OCI-LY7 (cell line): ENCODE measurements at regions not wholly inside any gene's neighbourhood (a gene's known extent, or its start where the extent isn't known, plus 50 kb on each side); places are given as distances from the start of the nearest gene placed in this dataset.

Experiments used
- BruUV-seq: library from RNA; stranded (reverse); fragments of 400-500 nt; replicated peaks from 2 replicates; lab custom pipeline; 2021; lab: Mats Ljungman, UMichigan
- CTCF ChIA-PET: fragments of 300-600 bp; sonication (Branson Sonifier 250); formaldehyde crosslinking; loops from one replicate; lab custom pipeline; 2022; ENCODE audit warnings: antibody characterized with exemption; ENCODE audit not compliant: unreplicated experiment; lab: Charles Lee
- POLR2A ChIA-PET: fragments of 300-600 bp; sonication (Branson Sonifier 250); formaldehyde crosslinking; loops from one replicate; lab custom pipeline; 2022; ENCODE audit warnings: antibody characterized with exemption; lab: Charles Lee
- DNase-seq: peaks from one replicate; pipeline ENCODE4 v3.0.0-alpha.2; 2015; ENCODE audit warnings: low spot score
- H2AFZ ChIP-seq: fragments of 200-600 bp; sonication (generic), shearing (Covaris generic); 2 replicates; pipeline ENCODE4 v1.6.1; 2014; ENCODE audit warnings: mild to moderate bottlenecking, antibody characterized with exemption, low read length, moderate library complexity
- H3K27ac ChIP-seq: fragments of 200-600 bp; sonication (generic); 2 replicates; pipeline ENCODE4 v1.5.1; 2014; ENCODE audit warnings: mixed run types, low read depth, mild to moderate bottlenecking, moderate library complexity, low read length, inconsistent platforms; ENCODE audit not compliant: poor library complexity, severe bottlenecking
- H3K36me3 ChIP-seq: fragments of 200-600 bp; sonication (generic); 2 replicates; pipeline ENCODE4 v1.6.1; 2014; ENCODE audit warnings: mild to moderate bottlenecking, antibody characterized with exemption, low read length, moderate library complexity, mixed read lengths; ENCODE audit not compliant: insufficient read depth
- H3K4me1 ChIP-seq: fragments of 200-600 bp; sonication (generic); 2 replicates; pipeline ENCODE4 v1.5.1; 2014; ENCODE audit warnings: mild to moderate bottlenecking, low read length; ENCODE audit not compliant: insufficient read depth, poor library complexity, severe bottlenecking
- H3K4me2 ChIP-seq: fragments of 200-600 bp; sonication (generic); 2 replicates; pipeline ENCODE4 v1.6.1; 2014; ENCODE audit warnings: mild to moderate bottlenecking, low read length
- H3K4me3 ChIP-seq: fragments of 200-600 bp; sonication (generic); 2 replicates; pipeline ENCODE4 v1.5.1; 2014; ENCODE audit warnings: mild to moderate bottlenecking, low read depth, low read length; ENCODE audit not compliant: poor library complexity, severe bottlenecking
- H3K79me2 ChIP-seq: fragments of 200-600 bp; sonication (generic); 2 replicates; pipeline ENCODE4 v1.6.1; 2016; ENCODE audit warnings: low read depth, mild to moderate bottlenecking, low read length, moderate library complexity, mixed read lengths; ENCODE audit not compliant: insufficient read depth
- H3K9me2 ChIP-seq: fragments of 200-600 bp; sonication (generic); 2 replicates; pipeline ENCODE4 v1.6.1; 2016; ENCODE audit warnings: mild to moderate bottlenecking, low read length, mixed read lengths; ENCODE audit not compliant: insufficient read depth
- H3K9me3 ChIP-seq: fragments of 200-600 bp; sonication (generic); 2 replicates; pipeline ENCODE4 v1.6.1; 2014; ENCODE audit warnings: mild to moderate bottlenecking, mixed run types, low read length, mixed read lengths
- H4K20me1 ChIP-seq: fragments of 200-600 bp; sonication (generic); 2 replicates; pipeline ENCODE4 v1.6.1; 2014; ENCODE audit warnings: mild to moderate bottlenecking, antibody characterized with exemption, low read length, moderate library complexity, mixed read lengths; ENCODE audit not compliant: insufficient read depth
- CTCF ChIP-seq: fragments of 200-600 bp; sonication (generic); conservative IDR thresholded peaks from 2 replicates; pipeline ENCODE4 v1.5.1; 2014; ENCODE audit warnings: mild to moderate bottlenecking, antibody characterized with exemption, low read length, moderate library complexity, mixed read lengths
- EZH2phosphoT487 ChIP-seq: fragments of 200-600 bp; sonication (generic); IDR thresholded peaks from 2 replicates; pipeline ENCODE4 v1.6.1; 2018; ENCODE audit warnings: low read depth, borderline replicate concordance, mild to moderate bottlenecking, mixed run types, antibody characterized with exemption, low read length, moderate library complexity, mixed read lengths
- intact Hi-C: fragments of 100-400 bp; cut with micrococcal nuclease; formaldehyde crosslinking; loops from one replicate; pipeline ENCODE4 v1.10.0; 2022; ENCODE audit not compliant: unreplicated experiment

DNA sequence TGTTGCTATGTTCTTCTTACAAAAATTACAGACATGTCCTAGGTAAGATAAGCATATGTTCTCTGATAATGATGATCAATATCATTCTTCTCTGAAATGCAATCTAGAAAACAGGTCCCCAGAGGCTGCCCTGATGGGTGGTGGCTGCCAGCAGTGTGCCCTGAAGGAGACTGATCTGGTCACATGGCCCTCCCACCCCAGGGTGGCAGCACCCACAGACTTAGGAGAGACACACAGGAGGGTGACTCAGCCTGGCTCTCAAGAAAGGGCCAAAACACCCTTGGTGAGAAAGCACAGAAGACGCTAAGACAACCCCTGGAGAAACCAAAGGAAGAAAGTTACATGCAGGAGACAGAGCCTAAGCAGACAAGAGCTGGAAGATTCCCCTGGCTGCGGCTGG, 203.7 kb downstream of the TJP1 start:
- CTCF ChIA-PET, result no interaction called here
- Histone ChIP-seq H3K4me1 (no peaks in the 10 kb centered on the region), H4K20me1 (no peaks in the 10 kb centered on the region), H3K4me2 (no peak overlapping the region), H3K27ac (no peak overlapping the region), H2AFZ (no peak overlapping the region), H3K36me3 (no peaks in the 10 kb centered on the region), H3K9me2 (no peaks in the 10 kb centered on the region), H3K4me3 (no peak overlapping the region), H3K79me2 (no peaks in the 10 kb centered on the region), H3K9me3 (no peaks in the 10 kb centered on the region)
- intact Hi-C loops, result no loop called here
- TF ChIP-seq EZH2phosphoT487, result no peak
- no peak for TF ChIP-seq CTCF
- POLR2A ChIA-PET, result no interaction called here
- no peak for DNase-seq
- BruUV-seq, result no TSS peak

DNA sequence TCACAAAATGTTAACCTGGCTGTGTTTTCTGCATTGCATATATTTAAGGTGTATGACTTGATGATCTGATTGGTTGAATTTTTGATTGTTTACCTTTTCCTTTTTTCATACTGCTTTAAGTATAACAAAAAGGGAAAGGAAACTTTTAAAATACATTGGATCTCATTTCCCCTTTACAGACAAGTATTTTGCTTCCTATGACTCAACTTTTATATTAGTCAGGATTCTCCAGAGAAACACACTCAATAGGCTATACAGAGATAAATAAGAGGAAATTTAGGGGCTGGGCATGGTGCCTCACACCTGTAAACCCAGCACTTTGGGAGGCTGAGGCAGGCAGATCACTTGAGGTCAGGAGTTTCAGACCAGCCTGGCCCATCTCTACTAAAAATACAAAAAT, 205.8 kb downstream of the TJP1 start:
- Histone ChIP-seq H3K4me1 (no peaks in the 10 kb centered on the region), H3K4me3 (no peak overlapping the region), H4K20me1 (no peaks in the 10 kb centered on the region), H3K36me3 (no peaks in the 10 kb centered on the region), H2AFZ (no peak overlapping the region), H3K9me2 (no peaks in the 10 kb centered on the region), H3K79me2 (no peaks in the 10 kb centered on the region), H3K27ac (no peak overlapping the region), H3K4me2 (no peak overlapping the region), H3K9me3 (no peaks in the 10 kb centered on the region)
- ChIA-PET POLR2A (no interaction called here), CTCF (no interaction called here)
- TF ChIP-seq EZH2phosphoT487, result no peak
- no peak for TF ChIP-seq CTCF
- no TSS peak for BruUV-seq
- intact Hi-C loops, result no loop called here
- DNase-seq, result no peak

DNA sequence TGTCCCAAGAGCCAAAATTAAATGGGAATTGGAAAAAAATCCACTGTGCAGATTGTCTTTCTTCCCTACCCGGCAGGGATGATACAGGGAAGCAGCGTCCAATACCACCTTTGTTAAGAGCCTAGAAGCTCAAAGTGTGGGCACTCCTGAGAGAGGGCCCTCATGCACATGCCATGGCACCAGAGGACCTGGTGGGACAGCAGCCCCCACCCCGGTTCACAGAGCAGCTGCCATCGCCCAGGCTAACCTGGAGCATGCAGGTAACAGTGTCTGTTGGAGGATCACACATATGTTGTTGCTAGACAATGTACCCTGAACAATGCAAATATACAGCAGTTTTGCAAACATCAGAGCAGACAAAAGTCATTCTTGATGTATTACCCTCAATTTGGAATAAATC, 206.5 kb downstream of the TJP1 start:
- Histone ChIP-seq H3K9me2 (no peaks in the 10 kb centered on the region), H3K4me2 (no peak overlapping the region), H3K79me2 (no peaks in the 10 kb centered on the region), H3K4me3 (no peak overlapping the region), H3K36me3 (no peaks in the 10 kb centered on the region), H3K4me1 (no peaks in the 10 kb centered on the region), H2AFZ (no peak overlapping the region), H4K20me1 (no peaks in the 10 kb centered on the region), H3K27ac (no peak overlapping the region), H3K9me3 (no peaks in the 10 kb centered on the region)
- no peak for TF ChIP-seq EZH2phosphoT487
- no peak for TF ChIP-seq CTCF
- CTCF ChIA-PET, result interaction anchor here (0.6 kb wide), 1 partner anchor 125 kb away, joined by 3 read pairs; no protein-coding TSS in a partner anchor
- no TSS peak for BruUV-seq
- intact Hi-C loops, result no loop called here
- POLR2A ChIA-PET, result no interaction called here
- no peak for DNase-seq
